AG09309 (cell line): ENCODE measurements at regions not wholly inside any gene's neighbourhood (a gene's known extent, or its start where the extent isn't known, plus 50 kb on each side); places are given as distances from the start of the nearest gene placed in this dataset.

ENCODE experiments used
- DNase-seq: peaks from one replicate; pipeline ENCODE4 v3.0.0-alpha.2; 2010; ENCODE audit warnings: low read depth
- H3K4me3 ChIP-seq: 2 replicates; pipeline ENCODE4 v1.5.1; 2011; ENCODE audit warnings: mild to moderate bottlenecking, low read depth, low read length, moderate library complexity; ENCODE audit not compliant: control insufficient read depth
- CTCF ChIP-seq: IDR thresholded peaks from 2 replicates; pipeline ENCODE4 v1.5.1; 2011; ENCODE audit warnings: mild to moderate bottlenecking, low read depth, low read length, inconsistent platforms; ENCODE audit not compliant: insufficient read depth, control insufficient read depth; ENCODE audit errors: missing control alignments

GRCh38 chrX:40170830-40171512, 73.2 kb upstream of the BCOR start:
- DNase-seq: no peak
- peak overlapping the region; percentile 44 for H3K4me3 ChIP-seq
- TF ChIP-seq CTCF: no peak

DNA sequence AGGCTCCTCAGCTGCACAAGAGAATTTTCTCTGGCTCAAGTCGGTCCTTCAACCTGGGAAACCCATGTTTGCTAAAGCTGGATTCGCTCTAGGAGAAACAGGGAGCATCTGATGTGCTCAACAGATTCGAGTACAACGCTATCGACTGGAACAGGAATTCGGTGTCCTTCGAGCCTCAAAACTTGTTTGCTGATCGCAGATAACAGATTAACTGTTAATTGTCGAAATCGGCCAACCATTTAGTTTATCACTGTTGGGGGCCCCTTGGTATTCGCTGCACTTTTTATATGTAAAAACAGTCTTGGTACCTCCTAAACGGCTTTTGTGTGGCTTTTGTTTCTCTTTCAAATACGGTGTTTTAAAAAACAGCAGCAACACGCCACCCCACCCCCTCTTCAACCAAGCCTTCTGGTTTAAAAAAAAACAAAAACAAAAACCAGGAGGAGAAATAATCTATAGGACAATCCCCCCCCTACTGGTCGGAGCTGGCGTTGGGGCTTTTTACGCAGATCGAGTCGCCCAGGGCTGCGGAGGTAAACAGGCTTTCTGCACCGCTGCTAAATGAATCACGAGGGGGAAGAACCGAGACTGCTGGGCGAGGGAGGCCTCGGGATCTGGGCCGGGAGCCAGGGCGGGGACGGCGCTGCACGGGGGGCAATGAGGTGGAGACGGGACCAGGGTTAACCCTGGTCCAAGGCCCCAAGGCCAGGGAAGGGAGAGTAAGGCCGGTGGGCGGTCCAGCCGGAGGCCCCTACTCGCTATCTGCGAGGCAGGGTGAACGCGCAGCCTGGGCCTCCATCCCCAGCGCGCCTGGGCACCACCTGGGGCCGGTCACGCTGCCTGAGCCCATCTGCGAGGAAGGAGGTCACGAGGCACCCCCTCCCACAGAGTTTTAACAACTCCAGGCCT, 71.7 kb upstream of the BCOR start:
- DNase-seq: no peak
- no peak overlapping the region for H3K4me3 ChIP-seq
- peak; percentile 51 for TF ChIP-seq CTCF

GRCh38 chrX:40168480-40169011, 70.8 kb upstream of the BCOR start:
- no peak overlapping the region for H3K4me3 ChIP-seq
- TF ChIP-seq CTCF: no peak
- no peak for DNase-seq

DNA sequence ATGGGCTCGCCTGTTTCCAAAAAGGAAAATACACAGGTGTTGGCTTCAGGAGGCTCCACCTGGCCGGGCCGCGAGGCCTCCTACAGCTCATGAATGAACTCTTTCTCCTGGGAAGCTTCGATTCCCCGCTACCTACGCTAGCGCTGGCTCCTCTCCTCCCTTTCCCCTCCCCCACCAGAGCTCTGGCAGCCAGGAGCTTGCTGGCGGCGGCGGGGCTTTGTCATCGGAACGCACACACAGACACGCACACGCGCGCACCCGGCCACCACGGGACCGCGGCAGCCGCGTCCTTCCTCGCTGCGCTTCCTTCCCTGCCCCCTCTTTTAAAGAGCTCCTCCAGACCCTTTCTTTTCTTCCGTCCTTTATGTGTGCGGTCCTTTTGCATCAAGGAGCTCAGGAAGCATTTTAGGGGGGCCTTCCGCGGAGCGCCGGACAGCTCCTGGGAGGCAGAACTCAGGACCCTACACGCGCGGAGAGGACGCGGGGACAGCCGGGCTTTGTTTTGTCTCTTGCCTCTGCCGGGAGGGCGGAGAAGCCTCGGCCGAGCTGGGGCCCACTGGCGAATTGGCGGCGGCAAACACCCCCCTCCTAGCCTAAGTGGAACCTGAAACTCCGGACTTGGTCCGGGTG, 70.2 kb upstream of the BCOR start:
- peak overlapping the region; percentile 17; the same call in 1 of the 2 replicates for H3K4me3 ChIP-seq
- no peak for DNase-seq
- TF ChIP-seq CTCF: no peak

DNA sequence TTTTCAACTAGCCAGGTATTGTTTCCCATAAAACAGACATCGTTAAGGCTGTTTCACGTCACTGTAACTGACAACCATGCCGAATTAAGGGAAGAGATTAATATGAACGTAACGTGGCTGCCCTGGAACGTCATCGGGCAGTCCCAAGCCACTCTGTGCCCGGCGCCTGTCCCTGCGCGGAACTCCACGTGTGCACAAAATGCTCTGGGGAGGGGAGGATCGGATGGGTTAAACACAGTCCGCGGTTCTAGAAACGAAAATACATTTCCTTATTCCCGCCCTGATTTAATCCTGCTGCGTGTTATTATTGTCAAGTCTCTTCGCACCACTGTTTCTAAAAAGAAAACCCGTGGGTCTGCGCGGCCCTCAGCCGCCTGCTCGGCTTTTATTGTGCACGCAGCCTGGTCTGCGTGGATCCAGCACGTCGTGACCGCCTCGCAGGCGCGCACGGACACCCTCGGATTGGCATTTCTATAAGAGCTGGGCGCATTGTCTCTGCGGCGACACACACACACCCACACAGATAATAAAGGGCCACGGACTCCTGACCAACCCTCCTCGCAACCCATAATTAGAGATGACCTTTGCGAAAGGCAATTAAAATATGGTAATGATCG, 69.6 kb upstream of the BCOR start:
- H3K4me3 ChIP-seq: peak overlapping the region; percentile 17
- DNase-seq: no peak
- no peak for TF ChIP-seq CTCF

DNA sequence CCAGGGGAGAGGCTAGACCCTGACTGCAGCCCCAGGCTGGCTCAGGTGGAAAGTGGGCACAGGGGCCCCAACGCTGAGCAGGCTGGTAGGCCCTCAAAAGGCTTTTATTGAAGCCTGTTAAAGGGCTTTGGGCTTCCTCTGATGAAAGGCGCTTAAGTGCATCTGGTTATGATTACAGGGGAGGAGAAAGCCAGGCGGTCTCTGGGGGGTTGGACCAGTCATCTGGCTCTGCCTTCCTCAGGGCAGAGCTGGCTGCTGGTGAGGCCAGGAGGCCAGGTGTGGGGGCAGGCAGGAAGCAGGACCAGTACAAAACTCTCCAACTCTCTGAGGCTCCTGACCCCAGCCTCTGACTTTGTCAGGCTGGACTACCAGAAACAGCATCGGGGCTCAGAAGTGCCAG, 68.8 kb upstream of the BCOR start:
- H3K4me3 ChIP-seq: no peak overlapping the region; the same call in 1 of the 2 replicates
- no peak for DNase-seq
- TF ChIP-seq CTCF: no peak
